Lung (tissue), 11 donors: ENCODE measurements at regions not wholly inside any gene's neighbourhood (a gene's known extent, or its start where the extent isn't known, plus 50 kb on each side); places are given as distances from the start of the nearest gene placed in this dataset.

Experiments
- ATAC-seq: fragments of 200-7000 bp; cut with Tn5 transposase; one replicate; pipeline ENCODE4 v1.9.1; 2020; ENCODE audit warnings: moderate number of reproducible peaks; ENCODE audit not compliant: insufficient read depth, low FRiP score
- DNase-seq, 3 donors: peaks; one replicate each; pipeline ENCODE4 v3.0.0-alpha.2; 2013 to 2017
- H3K27ac ChIP-seq, 2 donors: one replicate each; pipeline ENCODE4 v1.5.1; 2013; ENCODE audit warnings: mild to moderate bottlenecking in 2 of 2, moderate library complexity in 2 of 2, control low read depth in 1 of 2, inconsistent platforms in 1 of 2, low read depth in 1 of 2, low read length in 1 of 2
- H3K27me3 ChIP-seq, 3 donors: one replicate each; pipeline ENCODE4 v1.5.1; 2013; ENCODE audit warnings: low read length in 2 of 3; ENCODE audit not compliant: control insufficient read depth in 3 of 3, insufficient read depth in 3 of 3
- H3K36me3 ChIP-seq, 4 donors: one replicate each; pipeline ENCODE4 v1.5.1; 2013; ENCODE audit warnings: low read length in 4 of 4, mild to moderate bottlenecking in 1 of 4, moderate library complexity in 1 of 4; ENCODE audit not compliant: control insufficient read depth in 4 of 4, insufficient read depth in 4 of 4
- H3K4me1 ChIP-seq, 5 donors: one replicate each; pipeline ENCODE4 v1.5.1; 2013; ENCODE audit warnings: low read length in 5 of 5, mild to moderate bottlenecking in 2 of 5, moderate library complexity in 1 of 5; ENCODE audit not compliant: control insufficient read depth in 5 of 5, insufficient read depth in 5 of 5
- H3K4me3 ChIP-seq: one replicate; pipeline ENCODE4 v1.5.1; 2013; ENCODE audit warnings: mild to moderate bottlenecking, control low read depth, moderate library complexity
- H3K9ac ChIP-seq, 2 donors: one replicate each; pipeline ENCODE4 v1.5.1; 2013; ENCODE audit warnings: low read length in 2 of 2, control low read depth in 1 of 2; ENCODE audit not compliant: insufficient read depth in 1 of 2
- H3K9me3 ChIP-seq, 4 donors: one replicate each; pipeline ENCODE4 v1.5.1; 2013; ENCODE audit warnings: low read length in 3 of 4, mild to moderate bottlenecking in 1 of 4, moderate library complexity in 1 of 4; ENCODE audit not compliant: control insufficient read depth in 4 of 4, insufficient read depth in 3 of 4
- CTCF ChIP-seq: IDR thresholded peaks from 2 replicates; pipeline ENCODE4 v1.5.1; 2012; ENCODE audit warnings: mild to moderate bottlenecking; ENCODE audit errors: control extremely low read depth, extremely low read depth
- WGBS, 2 donors: extraction: QIAGEN DNeasy Blood & Tissue Kit; methylation state at CpG; one replicate each; pipeline ENCODE4 v1.1.7; 2013; 5-methylcytosine and 5-hydroxymethylcytosine counted together
- donor health status: control.
- donor health status: control.
- donor health status: Bipolar disorder and iron deficiency.
- donor health status: healthy.
- donor health status: DM: yes; HTN: yes; CAD: no.

GRCh38 chr9:74284581-74285450 lies 212.3 kb upstream of the RORB start:
- H3K9me3 ChIP-seq, result no peaks in the 10 kb centered on the region
- 50 to 68% methylated on average over 11 of the region's 11 CpGs for WGBS, 2 donors
- no peak for ATAC-seq
- no peaks in the 10 kb centered on the region for H3K27me3 ChIP-seq
- no peak overlapping the region for H3K27ac ChIP-seq
- no peaks in the 10 kb centered on the region for H3K36me3 ChIP-seq
- no peaks in the 10 kb centered on the region for H3K4me1 ChIP-seq
- DNase-seq, result peak in 1 of 3 donors; percentile 10
- no peak overlapping the region for H3K4me3 ChIP-seq
- H3K9ac ChIP-seq, result no peak overlapping the region
- TF ChIP-seq CTCF, result no peak

- DNase-seq (no peak), ATAC-seq (no peak)
- no peaks in the 10 kb centered on the region for H3K27me3 ChIP-seq
- no peak overlapping the region for H3K9ac ChIP-seq
- WGBS, 2 donors, result 84 to 94% methylated on average over 2 of the region's 2 CpGs
- H3K4me1 ChIP-seq, result no peaks in the 10 kb centered on the region
- no peaks in the 10 kb centered on the region for H3K9me3 ChIP-seq
- TF ChIP-seq CTCF, result no peak
- no peaks in the 10 kb centered on the region for H3K36me3 ChIP-seq
- no peak overlapping the region for H3K4me3 ChIP-seq
- no peak overlapping the region for H3K27ac ChIP-seq
These were observed 203.7 kb upstream of the RORB start for GRCh38 chr9:74293479-74293878.

GRCh38 chr9:74303945-74304344 lies 193.2 kb upstream of the RORB start:
- DNase-seq, result no peak
- Histone ChIP-seq H3K4me3 (no peak overlapping the region), H3K4me1 (no peaks in the 10 kb centered on the region), H3K27ac (no peak overlapping the region), H3K36me3 (no peaks in the 10 kb centered on the region), H3K9me3 (no peaks in the 10 kb centered on the region), H3K27me3 (no peaks in the 10 kb centered on the region), H3K9ac (no peak overlapping the region)
- 68 to 81% methylated on average over 6 of the region's 6 CpGs for WGBS, 2 donors
- TF ChIP-seq CTCF, result no peak
- no peak for ATAC-seq
